ENCODE measurements at regions not wholly inside any gene's neighbourhood (a gene's known extent, or its start where the extent isn't known, plus 50 kb on each side); places are given as distances from the start of the nearest gene placed in this dataset.

- no peak for DNase-seq (ENCODE audit: low read depth)
- H3K4me3 ChIP-seq (ENCODE audit: low read depth, low read length), result no peak overlapping the region
- TF ChIP-seq CTCF (conservative IDR thresholded peaks at IDR 0.05; ENCODE audit: low read depth, low read length), result no peak
Observed at GRCh38 chr16:51924744-51925143, 622.2 kb downstream of the TOX3 start.

GRCh38 chr16:51922476-51922875, 624.5 kb downstream of the TOX3 start:
- H3K4me3 ChIP-seq (ENCODE audit: low read depth, low read length), result no peak overlapping the region
- TF ChIP-seq CTCF (conservative IDR thresholded peaks at IDR 0.05; ENCODE audit: low read depth, low read length), result no peak
- no peak for DNase-seq (ENCODE audit: low read depth)

GRCh38 chr16:51919736-51920135, 627.2 kb downstream of the TOX3 start:
- no peak overlapping the region for H3K4me3 ChIP-seq (ENCODE audit: low read depth, low read length)
- no peak for TF ChIP-seq CTCF (conservative IDR thresholded peaks at IDR 0.05; ENCODE audit: low read depth, low read length)
- no peak for DNase-seq (ENCODE audit: low read depth)

GRCh38 chr16:51916814-51917213, 630.1 kb downstream of the TOX3 start:
- DNase-seq (ENCODE audit: low read depth), result no peak
- TF ChIP-seq CTCF (conservative IDR thresholded peaks at IDR 0.05; ENCODE audit: low read depth, low read length), result no peak
- no peak overlapping the region for H3K4me3 ChIP-seq (ENCODE audit: low read depth, low read length)

GRCh38 chr16:51916231-51916630, 630.7 kb downstream of the TOX3 start:
- DNase-seq (ENCODE audit: low read depth), result no peak
- no peak for TF ChIP-seq CTCF (conservative IDR thresholded peaks at IDR 0.05; ENCODE audit: low read depth, low read length)
- no peak overlapping the region for H3K4me3 ChIP-seq (ENCODE audit: low read depth, low read length)

- TF ChIP-seq CTCF (conservative IDR thresholded peaks at IDR 0.05; ENCODE audit: low read depth, low read length), result no peak
- no peak for DNase-seq (ENCODE audit: low read depth)
- no peak overlapping the region for H3K4me3 ChIP-seq (ENCODE audit: low read depth, low read length)
Observed at GRCh38 chr16:51907680-51908079, 639.3 kb downstream of the TOX3 start.

GRCh38 chr16:51900221-51900780, 646.6 kb downstream of the TOX3 start:
- no peak overlapping the region for H3K4me3 ChIP-seq (ENCODE audit: low read depth, low read length)
- no peak for DNase-seq (ENCODE audit: low read depth)
- no peak for TF ChIP-seq CTCF (conservative IDR thresholded peaks at IDR 0.05; ENCODE audit: low read depth, low read length)

Data from epithelial cell of proximal tubule (primary cell).